Central memory CD8-positive, alpha-beta T cell (primary cell): ENCODE measurements at regions not wholly inside any gene's neighbourhood (a gene's known extent, or its start where the extent isn't known, plus 50 kb on each side); places are given as distances from the start of the nearest gene placed in this dataset.

Experiments used
- ATAC-seq: fragments of 150-1000 bp; cut with Tn5 transposase; replicated peaks from 2 replicates; pipeline ENCODE4 v1.10.0; 2022; ENCODE audit warnings: mild to moderate bottlenecking, moderate FRiP score, moderate number of reproducible peaks; ENCODE audit not compliant: poor library complexity, severe bottlenecking; ENCODE audit errors: extremely low read depth
- DNase-seq, 2 donors: peaks; one replicate each; pipeline ENCODE4 v3.0.0; 2021; ENCODE audit warnings: low spot score in 2 of 2
- H3K27ac Mint-ChIP-seq: one replicate; pipeline ENCODE4 v1.8.0; 2022; ENCODE audit warnings: low read depth, mild to moderate bottlenecking, moderate library complexity, mixed read lengths
- H3K27me3 Mint-ChIP-seq: one replicate; pipeline ENCODE4 v1.8.0; 2022; ENCODE audit warnings: mixed read lengths
- H3K36me3 Mint-ChIP-seq: one replicate; pipeline ENCODE4 v1.8.0; 2022; ENCODE audit warnings: mild to moderate bottlenecking, moderate library complexity, mixed read lengths; ENCODE audit not compliant: insufficient read depth
- H3K4me1 Mint-ChIP-seq: one replicate; pipeline ENCODE4 v1.8.0; 2022; ENCODE audit warnings: mixed read lengths
- H3K4me3 Mint-ChIP-seq: one replicate; pipeline ENCODE4 v1.8.0; 2022; ENCODE audit warnings: mild to moderate bottlenecking, moderate library complexity, mixed read lengths
- H3K9me3 Mint-ChIP-seq: one replicate; pipeline ENCODE4 v1.8.0; 2022; ENCODE audit warnings: mixed read lengths

DNA sequence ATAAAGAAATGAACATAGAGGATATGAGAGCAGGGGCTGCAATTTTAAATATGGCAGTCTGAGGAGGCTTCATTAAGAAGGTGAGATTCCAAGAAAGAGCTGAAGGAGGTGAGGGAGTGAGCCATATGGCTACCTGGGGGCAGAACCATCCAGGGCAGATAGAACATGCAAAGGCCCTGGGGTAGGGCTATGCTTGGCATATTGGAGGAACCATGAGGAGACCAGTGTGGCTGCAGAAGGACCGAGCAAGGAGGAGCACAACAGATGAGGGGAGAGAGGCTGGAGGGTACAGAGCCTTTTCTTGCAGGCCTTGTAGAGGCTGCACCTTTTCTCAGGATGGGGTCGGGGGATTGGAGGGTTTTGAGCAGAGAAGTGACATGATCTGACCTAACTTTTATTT is 69.5 kb upstream of the GATA6 start:
- H3K4me1 Mint-ChIP-seq = peaks cover 6% of the 10 kb centered on the region
- H3K27me3 Mint-ChIP-seq = no peaks in the 10 kb centered on the region
- H3K4me3 Mint-ChIP-seq = no peak overlapping the region
- H3K9me3 Mint-ChIP-seq = no peaks in the 10 kb centered on the region
- H3K36me3 Mint-ChIP-seq = no peaks in the 10 kb centered on the region
- DNase-seq (no peak), ATAC-seq (no peak)
- no peak overlapping the region for H3K27ac Mint-ChIP-seq

DNA sequence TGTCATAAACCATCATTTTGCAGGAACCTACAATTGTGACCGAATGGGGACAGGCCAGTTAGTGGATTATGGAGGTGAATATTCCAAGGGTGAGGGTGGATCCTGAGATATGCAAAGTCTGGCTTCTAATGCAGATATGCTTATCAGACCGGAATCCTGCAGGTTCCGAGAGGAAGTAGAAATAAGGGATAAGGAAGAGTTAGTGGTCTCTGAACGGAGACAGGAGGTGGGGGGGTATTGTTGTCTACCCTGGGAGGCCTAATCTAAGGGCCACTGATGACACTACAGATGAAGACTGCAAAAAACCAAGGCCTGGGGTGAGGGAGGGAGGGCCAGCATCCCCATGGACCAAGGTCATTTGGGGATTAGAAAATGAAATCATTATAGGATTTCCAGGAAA is 67.7 kb upstream of the GATA6 start:
- Mint-ChIP-seq H3K27ac (no peak overlapping the region), H3K9me3 (no peaks in the 10 kb centered on the region), H3K4me3 (no peak overlapping the region), H3K4me1 (peaks cover 6% of the 10 kb centered on the region), H3K36me3 (no peaks in the 10 kb centered on the region), H3K27me3 (no peaks in the 10 kb centered on the region)
- ATAC-seq = no peak
- DNase-seq = no peak

DNA sequence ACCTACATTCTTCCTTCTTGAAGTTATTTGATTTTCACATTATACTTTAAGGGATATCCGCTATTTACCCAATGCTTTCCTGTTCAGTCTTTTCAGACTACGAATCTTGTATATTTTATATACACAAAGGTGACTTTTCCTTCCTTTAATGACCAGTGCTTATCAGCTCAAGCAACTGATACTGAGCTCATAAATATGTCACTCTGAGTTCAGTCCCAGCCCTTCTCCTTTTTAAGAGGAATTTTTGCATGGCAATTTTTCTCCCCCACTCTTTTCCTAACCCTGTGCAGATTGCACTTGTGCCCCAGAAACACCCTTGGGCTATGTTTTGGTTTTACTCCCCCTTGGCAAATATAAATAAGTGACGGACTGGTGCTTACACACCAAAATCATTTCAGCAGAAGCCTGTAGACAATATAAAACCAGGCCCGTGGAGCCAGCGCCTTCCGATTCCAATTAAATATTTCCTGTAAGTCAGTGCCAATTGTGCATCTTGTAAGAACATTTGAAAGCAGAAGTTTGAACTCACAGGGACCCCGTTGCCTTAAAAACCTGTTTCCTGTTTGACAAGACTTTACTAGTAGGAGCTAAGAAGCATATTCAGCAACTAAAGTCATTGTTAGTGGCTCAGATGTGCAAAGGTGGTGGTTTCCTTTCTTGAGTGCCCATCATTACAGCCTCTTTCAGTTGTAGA is 66.3 kb upstream of the GATA6 start:
- Mint-ChIP-seq H3K4me1 (peaks cover 6% of the 10 kb centered on the region), H3K9me3 (no peaks in the 10 kb centered on the region), H3K27me3 (no peaks in the 10 kb centered on the region), H3K4me3 (no peak overlapping the region), H3K36me3 (no peaks in the 10 kb centered on the region), H3K27ac (no peak overlapping the region)
- ATAC-seq (no peak), DNase-seq (no peak)

DNA sequence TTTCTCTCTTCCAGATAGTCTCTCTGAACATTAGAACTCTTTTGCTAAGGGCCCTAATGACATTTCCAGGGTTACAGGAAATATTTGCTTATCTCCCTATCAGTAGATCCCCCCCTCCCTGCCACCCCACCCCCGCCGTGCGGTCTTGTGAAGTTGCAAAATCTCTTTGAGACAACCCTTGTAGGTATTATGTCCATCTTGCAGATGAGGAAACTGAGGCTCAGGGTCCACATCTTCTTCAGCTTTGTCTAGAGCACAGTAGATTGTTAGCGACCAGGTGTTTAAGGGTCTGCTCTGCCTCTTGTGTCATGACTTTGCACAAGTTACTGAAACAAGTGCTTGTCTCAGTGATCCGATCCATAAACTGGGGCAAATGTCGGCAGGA is 65.8 kb upstream of the GATA6 start:
- Mint-ChIP-seq H3K27me3 (no peaks in the 10 kb centered on the region), H3K9me3 (no peaks in the 10 kb centered on the region), H3K4me3 (no peak overlapping the region), H3K36me3 (no peaks in the 10 kb centered on the region), H3K27ac (no peak overlapping the region), H3K4me1 (peaks cover 6% of the 10 kb centered on the region)
- ATAC-seq (no peak), DNase-seq (no peak)

DNA sequence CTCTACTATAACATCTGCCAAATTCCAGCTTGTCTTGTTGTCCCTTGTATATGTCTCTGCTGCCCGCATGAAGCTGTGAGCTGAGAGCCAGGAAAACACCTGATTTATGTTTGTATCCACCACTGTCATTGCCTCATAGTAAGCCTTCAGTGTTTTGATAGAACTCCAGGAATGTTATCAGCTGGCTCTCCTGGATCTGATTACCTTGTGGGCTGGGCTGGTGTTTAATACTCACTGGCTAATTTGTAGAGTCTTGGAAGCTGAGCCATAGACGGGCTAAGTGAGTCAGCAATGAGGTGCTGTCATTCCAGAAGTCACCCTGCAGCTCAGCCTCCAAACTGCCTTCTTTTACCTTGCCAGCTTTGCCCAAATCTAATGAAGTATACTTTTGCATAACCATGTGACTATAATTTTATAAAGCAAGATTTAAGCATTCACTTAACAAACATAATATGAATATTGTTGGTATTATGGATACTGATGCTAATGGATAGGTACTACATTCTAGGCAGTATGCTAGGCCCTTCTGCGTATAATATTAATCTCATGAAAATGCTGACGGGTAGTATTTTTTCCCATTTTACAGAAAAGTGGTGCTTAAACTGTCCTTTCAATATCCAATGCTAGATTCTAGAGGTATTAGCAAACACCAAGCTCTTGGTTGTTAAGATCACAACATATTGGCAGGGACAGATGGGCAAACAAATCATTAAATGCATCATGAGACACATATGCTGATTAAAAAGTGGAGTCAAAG is 62.7 kb upstream of the GATA6 start:
- H3K4me3 Mint-ChIP-seq = no peak overlapping the region
- H3K27ac Mint-ChIP-seq = no peak overlapping the region
- no peak for DNase-seq
- no peaks in the 10 kb centered on the region for H3K27me3 Mint-ChIP-seq
- ATAC-seq = no peak
- no peaks in the 10 kb centered on the region for H3K9me3 Mint-ChIP-seq
- H3K4me1 Mint-ChIP-seq = peaks cover 6% of the 10 kb centered on the region
- H3K36me3 Mint-ChIP-seq = no peaks in the 10 kb centered on the region

DNA sequence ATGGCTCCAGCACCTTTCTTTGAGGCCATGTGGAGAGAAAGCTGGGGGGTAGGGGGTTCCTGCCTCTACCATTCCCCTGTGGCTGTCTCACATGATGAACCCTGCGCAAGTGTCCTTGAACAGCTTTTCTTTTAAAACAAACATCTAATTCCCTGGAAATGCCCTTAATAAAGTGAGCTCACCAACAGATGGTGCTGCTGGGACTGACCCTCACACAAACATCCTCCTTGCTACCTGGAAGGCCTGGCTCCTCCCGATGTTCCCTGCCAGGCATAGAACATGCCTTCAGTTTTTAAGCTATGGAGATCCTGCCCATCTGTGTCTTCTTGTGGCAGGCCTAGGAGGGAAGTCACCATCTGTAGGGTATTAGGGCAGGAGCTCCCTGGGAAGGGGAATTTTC is 60.7 kb upstream of the GATA6 start:
- no peaks in the 10 kb centered on the region for H3K4me1 Mint-ChIP-seq
- DNase-seq = no peak
- H3K9me3 Mint-ChIP-seq = no peaks in the 10 kb centered on the region
- H3K4me3 Mint-ChIP-seq = no peak overlapping the region
- H3K27ac Mint-ChIP-seq = no peak overlapping the region
- ATAC-seq = no peak
- no peaks in the 10 kb centered on the region for H3K36me3 Mint-ChIP-seq
- no peaks in the 10 kb centered on the region for H3K27me3 Mint-ChIP-seq

DNA sequence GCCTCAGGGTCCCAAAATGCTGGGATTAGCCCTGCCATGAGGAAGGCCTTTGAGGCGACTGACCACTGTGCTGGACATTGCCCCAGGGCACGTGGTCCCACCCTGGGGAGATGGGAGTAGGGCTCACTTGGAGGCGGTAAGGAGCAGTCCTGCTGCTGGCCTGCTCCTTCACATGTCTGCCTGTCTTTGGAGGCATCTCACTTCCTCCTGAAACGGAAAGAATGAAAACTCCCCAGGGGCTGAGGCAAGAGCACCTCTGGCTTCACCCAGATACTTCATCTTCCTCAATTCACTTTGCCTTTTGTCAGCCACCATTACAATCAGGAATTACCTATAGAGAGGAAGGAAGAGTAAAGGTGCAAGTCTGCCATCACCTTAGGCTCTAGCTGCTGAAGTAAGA is 59.9 kb upstream of the GATA6 start:
- no peaks in the 10 kb centered on the region for H3K36me3 Mint-ChIP-seq
- no peaks in the 10 kb centered on the region for H3K9me3 Mint-ChIP-seq
- H3K27me3 Mint-ChIP-seq = no peaks in the 10 kb centered on the region
- no peaks in the 10 kb centered on the region for H3K4me1 Mint-ChIP-seq
- DNase-seq = no peak
- no peak overlapping the region for H3K27ac Mint-ChIP-seq
- no peak for ATAC-seq
- no peak overlapping the region for H3K4me3 Mint-ChIP-seq

DNA sequence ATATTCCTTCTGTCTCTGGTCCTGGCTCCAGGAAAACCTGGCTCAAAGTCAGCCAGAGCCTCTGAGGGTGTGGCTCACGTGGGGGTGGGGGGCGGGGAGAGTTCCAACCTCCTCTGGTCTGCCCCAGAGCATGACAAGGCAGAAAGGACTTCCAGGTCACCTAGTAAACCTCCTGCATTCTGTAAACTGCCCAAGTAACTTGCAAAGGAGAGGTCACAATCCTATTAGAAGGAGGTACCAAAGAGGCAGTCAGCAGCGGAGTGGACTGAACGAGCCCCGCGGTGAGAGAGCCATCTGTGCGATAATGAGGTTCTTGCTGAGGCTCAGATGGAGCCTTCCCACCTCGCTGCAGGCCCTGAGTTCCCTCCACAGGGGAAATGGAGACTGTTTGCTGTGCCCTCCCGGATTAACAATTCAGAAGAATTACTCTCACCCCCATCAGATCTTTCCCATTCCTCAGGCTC is 58.9 kb upstream of the GATA6 start:
- ATAC-seq (no peak), DNase-seq (no peak)
- H3K4me1 Mint-ChIP-seq = no peaks in the 10 kb centered on the region
- H3K4me3 Mint-ChIP-seq = no peak overlapping the region
- H3K27ac Mint-ChIP-seq = no peak overlapping the region
- no peaks in the 10 kb centered on the region for H3K36me3 Mint-ChIP-seq
- H3K27me3 Mint-ChIP-seq = no peaks in the 10 kb centered on the region
- H3K9me3 Mint-ChIP-seq = no peaks in the 10 kb centered on the region

DNA sequence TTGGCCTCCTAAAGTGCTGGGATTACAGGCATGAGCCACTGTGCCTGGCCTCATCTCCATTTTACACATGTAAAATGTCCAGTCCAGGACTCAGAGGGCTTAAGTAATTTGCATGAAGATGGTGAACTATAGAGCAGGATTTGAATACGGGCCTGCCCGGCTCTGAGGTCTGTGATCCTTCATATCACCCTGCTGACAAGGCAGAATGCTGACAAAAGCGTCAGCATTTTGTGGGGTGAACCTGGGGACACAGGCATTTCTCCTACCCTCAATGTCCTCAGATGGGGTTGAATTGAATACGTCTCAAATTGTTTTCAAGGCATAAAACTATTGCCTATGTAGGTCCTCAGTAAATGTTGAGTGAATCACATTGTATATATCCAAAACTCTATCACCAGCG is 57.2 kb upstream of the GATA6 start:
- Mint-ChIP-seq H3K4me3 (no peak overlapping the region), H3K27ac (no peak overlapping the region), H3K27me3 (no peaks in the 10 kb centered on the region), H3K36me3 (no peaks in the 10 kb centered on the region), H3K9me3 (no peaks in the 10 kb centered on the region), H3K4me1 (no peaks in the 10 kb centered on the region)
- ATAC-seq (no peak), DNase-seq (no peak)

DNA sequence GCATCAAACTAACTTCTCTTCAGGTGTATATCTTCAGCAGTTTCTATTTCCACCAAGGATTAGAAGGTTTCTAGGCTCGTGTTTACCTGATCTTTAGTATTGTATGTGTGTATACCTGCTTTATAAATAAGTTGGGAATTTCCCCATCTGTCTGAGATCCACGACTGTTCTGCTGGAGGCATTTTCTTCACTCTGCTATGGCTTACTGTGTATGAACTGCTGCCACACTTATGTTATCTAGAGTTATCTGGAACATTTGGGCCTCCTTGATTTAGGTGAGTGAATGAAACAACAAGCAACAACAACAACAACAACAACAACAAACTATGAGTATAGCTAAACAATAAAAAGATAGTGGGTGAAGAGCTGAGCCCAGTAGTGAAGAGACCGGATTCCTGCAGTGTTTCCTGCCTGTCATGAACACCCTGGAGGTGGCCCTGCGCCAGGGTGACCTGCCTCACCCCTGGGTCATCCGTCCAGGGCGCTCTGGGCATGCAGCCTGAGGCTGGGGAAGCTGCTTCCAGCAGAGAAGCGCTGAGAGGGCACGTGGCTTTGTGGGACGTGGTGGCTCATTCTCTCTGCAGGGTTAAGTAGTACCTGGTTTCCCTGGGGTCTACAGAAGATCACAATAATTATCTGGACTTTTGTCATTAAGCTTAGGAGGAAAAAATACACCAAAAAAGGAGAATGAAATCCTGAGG is 56.1 kb upstream of the GATA6 start:
- DNase-seq (no peak), ATAC-seq (no peak)
- no peaks in the 10 kb centered on the region for H3K27me3 Mint-ChIP-seq
- no peak overlapping the region for H3K4me3 Mint-ChIP-seq
- H3K36me3 Mint-ChIP-seq = no peaks in the 10 kb centered on the region
- no peaks in the 10 kb centered on the region for H3K4me1 Mint-ChIP-seq
- no peak overlapping the region for H3K27ac Mint-ChIP-seq
- H3K9me3 Mint-ChIP-seq = no peaks in the 10 kb centered on the region

DNA sequence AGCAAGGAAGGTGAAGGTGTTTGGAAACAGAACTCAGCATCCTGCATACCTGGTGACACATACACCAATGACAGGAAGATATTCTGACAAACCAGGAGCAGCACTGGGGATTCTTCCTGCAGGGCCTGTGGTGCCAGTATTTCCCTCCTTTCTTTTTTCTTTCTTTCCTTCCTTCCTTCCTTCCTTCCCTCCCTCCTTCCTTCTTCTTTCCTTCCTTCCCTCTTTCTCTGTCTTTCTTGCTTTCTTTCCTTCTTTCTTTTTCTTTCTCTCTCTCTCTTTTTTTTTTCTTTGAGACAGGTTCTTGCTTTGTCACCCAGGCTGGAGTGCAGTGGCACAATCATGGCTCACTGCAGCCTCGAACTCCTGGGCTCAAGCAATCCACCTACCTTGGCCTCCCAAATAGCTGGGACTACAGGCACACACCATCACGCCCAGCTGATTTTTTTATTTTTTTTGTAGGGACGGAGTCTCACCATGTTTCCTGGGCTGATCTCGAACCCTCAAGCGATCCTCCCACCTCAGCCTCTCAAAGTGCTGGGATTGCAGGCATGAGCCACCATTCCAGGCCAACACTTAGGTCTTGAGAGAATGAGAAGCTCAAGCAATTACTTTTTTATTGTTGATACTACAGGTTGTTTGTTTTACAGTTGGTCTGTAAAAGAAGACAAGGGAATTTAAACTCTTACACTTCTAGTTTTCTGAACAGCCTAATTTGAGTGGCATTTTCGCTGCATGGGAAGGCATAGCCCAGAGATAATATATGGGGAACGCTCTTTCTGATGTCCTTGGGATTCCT is 54.7 kb upstream of the GATA6 start:
- no peak for ATAC-seq
- Mint-ChIP-seq H3K27me3 (peaks cover 3% of the 10 kb centered on the region), H3K36me3 (no peaks in the 10 kb centered on the region), H3K4me3 (no peak overlapping the region), H3K4me1 (no peaks in the 10 kb centered on the region), H3K27ac (no peak overlapping the region), H3K9me3 (no peaks in the 10 kb centered on the region)
- DNase-seq = no peak

DNA sequence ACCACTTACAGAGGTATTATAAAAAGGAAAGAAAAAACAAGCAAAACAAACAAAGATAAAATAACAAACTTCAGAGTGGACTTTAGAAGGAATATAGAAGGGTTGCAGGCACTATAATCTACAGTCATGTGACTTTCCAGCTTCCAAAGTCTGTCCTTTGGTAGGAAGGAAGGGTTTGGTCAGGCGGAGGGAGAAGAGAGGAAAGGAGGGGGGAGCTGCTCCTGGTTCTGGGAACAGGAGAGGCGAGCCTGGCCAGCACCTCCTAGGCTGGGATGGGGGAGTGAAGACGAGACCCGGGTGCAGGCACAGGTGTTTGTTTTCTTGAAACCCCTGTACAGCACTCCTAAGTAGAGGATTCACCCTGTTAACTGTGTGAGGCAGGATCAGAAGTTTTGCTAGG is 53.8 kb upstream of the GATA6 start:
- Mint-ChIP-seq H3K9me3 (no peaks in the 10 kb centered on the region), H3K4me3 (no peak overlapping the region), H3K27me3 (peaks cover 11% of the 10 kb centered on the region), H3K4me1 (no peaks in the 10 kb centered on the region), H3K27ac (no peak overlapping the region), H3K36me3 (no peaks in the 10 kb centered on the region)
- DNase-seq (no peak), ATAC-seq (no peak)
